A673 (cell line): ENCODE measurements at regions not wholly inside any gene's neighbourhood (a gene's known extent, or its start where the extent isn't known, plus 50 kb on each side); places are given as distances from the start of the nearest gene placed in this dataset.

Experiments
- CTCF ChIP-seq: fragments of 300-800, 200-600 bp; sonication (generic); conservative IDR thresholded peaks from 2 replicates; pipeline ENCODE4 v1.5.1; 2017; ENCODE audit warnings: low read depth, mild to moderate bottlenecking, antibody characterized with exemption, low read length, moderate library complexity, mixed read lengths
- EZH2 ChIP-seq: fragments of 200-600 bp; sonication (generic); IDR thresholded peaks from 2 replicates; pipeline ENCODE4 v1.6.1; 2017; ENCODE audit warnings: borderline replicate concordance, low read depth, mild to moderate bottlenecking, mixed read lengths, antibody characterized with exemption, low read length; ENCODE audit not compliant: poor library complexity, severe bottlenecking

DNA sequence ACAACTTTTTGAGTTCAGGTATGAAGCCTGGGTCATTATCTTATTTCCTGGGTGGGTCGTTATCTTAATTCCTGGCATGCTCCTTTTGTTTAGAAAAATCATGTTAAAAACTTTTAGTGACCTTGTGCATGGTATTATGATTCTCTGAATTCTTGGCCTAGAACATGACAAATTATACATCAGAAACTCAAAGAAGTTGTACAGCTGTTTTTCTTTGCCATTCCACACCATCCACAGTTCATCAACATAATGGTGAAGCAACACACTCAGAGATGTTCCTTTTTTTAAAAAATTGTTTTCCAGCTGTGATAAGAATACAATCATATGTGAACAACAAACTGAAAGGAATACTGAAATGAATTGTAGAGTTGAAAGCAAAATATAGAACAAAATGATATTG, 149.2 kb upstream of the SEMA3D start:
- TF ChIP-seq CTCF = no peak
- TF ChIP-seq EZH2 = no peak
